ENCODE measurements at regions not wholly inside any gene's neighbourhood (a gene's known extent, or its start where the extent isn't known, plus 50 kb on each side); places are given as distances from the start of the nearest gene placed in this dataset.

DNA sequence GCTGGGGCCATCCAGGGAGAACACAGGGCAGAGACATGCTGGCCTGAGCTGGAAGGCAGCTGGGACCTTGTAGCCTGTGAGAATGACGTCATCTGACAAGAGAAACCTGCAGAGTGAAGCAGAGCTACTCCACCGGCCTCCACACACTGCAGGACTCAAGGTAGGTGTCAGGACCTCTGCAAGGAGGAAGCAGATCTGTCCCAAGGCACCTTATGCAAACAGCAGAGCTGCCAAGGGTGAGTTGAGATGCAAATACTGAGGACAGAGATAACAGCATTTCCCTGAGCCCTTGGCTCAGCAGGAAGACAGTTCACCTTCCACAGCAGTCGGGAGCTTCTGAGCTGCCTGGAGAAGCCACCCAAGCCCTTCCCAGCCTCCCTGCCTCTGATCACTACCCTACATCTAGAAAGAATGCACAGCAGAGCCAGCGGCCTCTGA, 51.9 kb upstream of the IGSF9B start:
- no peak for DNase-seq

DNA sequence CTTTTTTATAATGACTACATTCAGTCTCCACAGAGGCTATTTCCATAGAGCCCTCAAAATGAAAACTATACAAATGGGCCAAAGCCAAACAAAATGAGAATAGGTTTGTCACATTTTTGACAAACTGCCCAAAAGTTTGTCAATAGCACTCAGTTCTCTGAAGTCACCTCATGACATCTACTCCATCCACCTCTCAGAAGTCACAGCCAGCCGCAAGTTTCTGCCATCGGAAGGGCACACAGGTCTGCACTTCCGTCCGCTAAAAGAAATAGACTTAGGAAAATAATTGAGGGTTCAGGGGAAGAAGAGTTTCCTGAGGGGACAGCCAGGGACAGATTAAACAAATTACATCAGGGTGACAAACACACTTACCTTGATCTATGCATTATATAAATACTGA, 55.4 kb upstream of the JAM3 start:
- no peak for DNase-seq

DNA sequence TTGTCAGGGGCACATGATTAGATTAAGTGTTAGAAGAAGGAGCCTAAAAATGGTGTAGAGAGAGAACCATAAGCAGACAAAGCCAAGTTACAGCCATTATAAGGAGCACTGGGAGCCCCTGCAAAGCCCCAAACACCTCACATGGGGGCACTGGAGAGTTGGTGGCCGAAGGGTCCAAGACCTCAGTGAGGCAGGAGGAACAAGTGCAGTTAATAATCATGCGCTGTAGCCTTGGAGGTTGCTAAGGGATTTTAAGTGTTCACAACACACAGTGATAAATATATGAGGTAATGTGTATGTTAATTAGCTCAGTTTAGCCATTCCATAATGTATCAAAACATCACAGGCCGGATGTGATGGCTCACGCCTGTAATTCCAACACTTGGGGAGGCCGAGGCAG, 54.4 kb upstream of the JAM3 start:
- DNase-seq: no peak

DNA sequence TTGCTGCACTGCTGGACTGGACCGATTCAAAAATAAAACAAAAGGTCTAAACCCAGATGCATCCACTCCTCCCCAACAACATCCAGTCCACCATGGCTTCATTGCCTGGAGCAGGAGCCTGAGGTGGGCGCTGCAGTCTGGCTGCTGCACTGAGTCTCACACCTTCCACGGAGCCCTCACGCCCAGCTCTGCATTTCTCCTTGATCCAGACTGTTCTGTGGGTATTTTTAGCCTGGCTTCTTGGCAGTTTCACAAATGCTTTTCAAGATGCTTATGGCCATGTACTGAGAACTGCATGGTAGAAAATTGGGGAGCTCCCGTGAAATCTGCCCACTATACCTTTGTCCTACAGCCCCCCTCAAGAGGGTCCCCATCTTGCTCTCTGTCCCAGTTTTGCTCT, 53.3 kb upstream of the JAM3 start:
- DNase-seq: peak in 9 of 58 donors; percentile 14 to 65 (median 46)

DNA sequence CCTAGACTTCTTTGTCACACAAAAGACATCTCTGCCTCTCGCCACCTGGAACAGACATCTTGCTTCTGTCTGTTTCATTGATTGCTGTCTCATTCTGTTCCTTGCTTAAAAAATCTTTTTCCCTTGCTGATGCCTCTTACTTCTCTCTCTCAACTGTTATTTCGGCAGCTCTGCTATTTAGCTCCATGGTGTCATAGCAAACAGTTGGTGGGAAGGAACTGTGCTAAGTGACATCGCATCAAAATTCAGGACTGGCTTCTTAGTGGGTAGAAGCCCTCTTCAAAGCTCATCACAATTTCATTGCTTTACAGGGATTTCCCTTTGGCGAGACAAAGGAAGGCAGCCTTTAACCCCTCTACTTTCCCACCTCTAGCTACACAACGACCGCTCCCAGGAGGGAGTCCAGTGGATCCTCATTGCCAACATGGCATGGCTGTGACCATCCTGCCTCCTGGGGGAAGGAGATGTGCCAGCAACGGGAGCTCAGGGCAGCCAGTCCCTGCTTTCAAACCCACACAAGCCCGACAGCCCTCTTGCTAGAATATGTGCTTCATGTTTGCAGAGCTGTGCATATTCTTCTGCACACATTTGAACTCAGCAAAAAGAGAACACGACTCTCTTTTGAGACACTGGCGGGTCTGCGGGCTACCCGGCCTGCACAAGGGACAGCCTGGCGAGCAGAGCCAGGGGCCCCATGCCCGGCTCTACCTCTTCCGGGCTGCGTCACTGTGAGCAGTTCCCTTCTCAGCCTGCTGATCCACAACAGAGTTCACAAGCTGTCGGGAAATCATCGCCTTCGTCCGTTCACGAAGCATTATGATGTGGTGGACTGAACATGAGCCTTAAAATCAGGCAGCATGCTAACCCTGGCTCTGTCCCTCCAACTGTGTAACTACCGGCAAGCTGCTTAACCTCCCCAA, 51.1 kb upstream of the JAM3 start:
- peak in 2 of 58 donors; percentile 21 to 60 for DNase-seq
